Mesendoderm (in vitro differentiated cells): ENCODE measurements at regions not wholly inside any gene's neighbourhood (a gene's known extent, or its start where the extent isn't known, plus 50 kb on each side); places are given as distances from the start of the nearest gene placed in this dataset.
A peak's percentile ranks its signal among the peaks of the same experiment; 100 is the strongest.

Experiments used
- DNase-seq: peaks from one replicate; pipeline ENCODE4 v3.0.0; 2013
- H2AK5ac ChIP-seq: 2 replicates; pipeline ENCODE4 v1.6.1; 2013; ENCODE audit warnings: low read length, inconsistent platforms
- H2BK120ac ChIP-seq: 2 replicates; pipeline ENCODE4 v1.6.1; 2013; ENCODE audit warnings: low read depth, mild to moderate bottlenecking, low read length, moderate library complexity, mixed read lengths
- H2BK15ac ChIP-seq: replicated peaks from 2 replicates; pipeline ENCODE4 v1.6.1; 2013; ENCODE audit warnings: low read depth, mild to moderate bottlenecking, moderate library complexity
- H2BK5ac ChIP-seq: 2 replicates; pipeline ENCODE4 v1.6.1; 2013; ENCODE audit warnings: low read length, inconsistent platforms
- H3K18ac ChIP-seq: 2 replicates; pipeline ENCODE4 v1.6.1; 2013; ENCODE audit warnings: mild to moderate bottlenecking, low read length, mixed read lengths
- H3K23ac ChIP-seq: one replicate; pipeline ENCODE4 v1.6.1; 2013; ENCODE audit warnings: low read length
- H3K27ac ChIP-seq: 2 replicates; pipeline ENCODE4 v1.5.1; 2013; ENCODE audit warnings: low read depth, mild to moderate bottlenecking, inconsistent platforms, low read length, moderate library complexity
- H3K27me3 ChIP-seq: 2 replicates; pipeline ENCODE4 v1.6.1; 2013; ENCODE audit warnings: low read length, control low read depth, mild to moderate bottlenecking, inconsistent platforms; ENCODE audit not compliant: insufficient read depth, poor library complexity
- H3K36me3 ChIP-seq: 2 replicates; pipeline ENCODE4 v1.6.1; 2013; ENCODE audit warnings: low read length, inconsistent platforms; ENCODE audit not compliant: control insufficient read depth, insufficient read depth
- H3K4ac ChIP-seq: one replicate; pipeline ENCODE4 v1.6.1; 2013; ENCODE audit warnings: low read depth, mild to moderate bottlenecking, low read length, moderate library complexity
- H3K4me1 ChIP-seq: 2 replicates; pipeline ENCODE4 v1.6.1; 2013; ENCODE audit warnings: low read depth, low read length, inconsistent platforms; ENCODE audit not compliant: control insufficient read depth
- H3K4me2 ChIP-seq: 2 replicates; pipeline ENCODE4 v1.6.1; 2013; ENCODE audit warnings: low read length
- H3K4me3 ChIP-seq: 2 replicates; pipeline ENCODE4 v1.5.1; 2013; ENCODE audit warnings: mild to moderate bottlenecking, low read length
- H3K56ac ChIP-seq: one replicate; pipeline ENCODE4 v1.6.1; 2013; ENCODE audit warnings: low read length
- H3K79me1 ChIP-seq: 2 replicates; pipeline ENCODE4 v1.6.1; 2013; ENCODE audit warnings: low read length, inconsistent platforms
- H3K79me2 ChIP-seq: 2 replicates; pipeline ENCODE4 v1.6.1; 2013; ENCODE audit warnings: mild to moderate bottlenecking, low read length; ENCODE audit not compliant: control insufficient read depth, insufficient read depth
- H3K9ac ChIP-seq: 2 replicates; pipeline ENCODE4 v1.6.1; 2013; ENCODE audit warnings: low read length, inconsistent platforms
- H4K5ac ChIP-seq: one replicate; pipeline ENCODE4 v1.6.1; 2013; ENCODE audit warnings: low read length
- H4K8ac ChIP-seq: one replicate; pipeline ENCODE4 v1.6.1; 2013; ENCODE audit warnings: low read depth, mild to moderate bottlenecking, control low read depth, low read length, moderate library complexity
- WGBS: extraction: QIAGEN DNeasy Blood & Tissue Kit; methylation state at CpG from one replicate; pipeline ENCODE4 v1.1.7; 2013; ENCODE audit warnings: low lambda C conversion rate, missing lambda C conversion rate; ENCODE audit not compliant: insufficient coverage; ENCODE audit errors: extremely low coverage; 5-methylcytosine and 5-hydroxymethylcytosine counted together

DNA sequence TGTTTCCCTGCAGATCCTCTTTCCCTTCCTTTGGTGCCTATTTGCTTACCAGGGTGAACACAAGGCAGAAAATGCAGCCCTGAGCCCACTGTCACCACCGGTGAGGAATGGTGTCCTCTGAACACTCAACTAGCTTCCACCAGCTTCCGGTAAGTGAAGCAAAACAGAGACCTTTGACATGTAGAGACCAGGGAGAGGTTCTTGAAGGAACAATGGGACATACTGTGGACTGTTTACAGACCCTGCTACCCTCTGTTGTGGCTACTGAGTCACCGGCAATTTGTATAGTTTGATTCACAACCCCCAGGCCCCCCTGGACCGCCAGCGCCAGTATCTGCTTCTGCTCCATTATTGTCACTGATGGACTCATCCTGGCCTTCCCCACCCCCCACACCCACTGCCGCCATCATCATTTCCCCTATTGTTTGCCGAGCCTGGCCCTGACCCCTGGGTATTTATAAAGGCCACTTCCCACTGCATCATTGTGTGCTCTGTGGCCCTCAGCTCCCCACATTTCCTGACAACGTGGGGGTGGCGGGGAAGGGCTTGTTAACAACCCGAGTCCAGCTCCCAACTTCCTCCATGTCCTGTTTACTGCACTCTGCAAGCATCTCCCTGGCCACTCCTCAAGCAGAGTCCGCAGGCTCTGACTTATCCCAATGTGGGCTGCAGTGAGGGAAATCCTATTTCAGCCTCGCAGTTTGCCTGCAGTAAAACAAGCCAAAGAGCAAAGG, 252.9 kb downstream of the ETS1 start:
- no peak overlapping the region for H2BK120ac ChIP-seq
- no peak overlapping the region for H2BK5ac ChIP-seq

DNA sequence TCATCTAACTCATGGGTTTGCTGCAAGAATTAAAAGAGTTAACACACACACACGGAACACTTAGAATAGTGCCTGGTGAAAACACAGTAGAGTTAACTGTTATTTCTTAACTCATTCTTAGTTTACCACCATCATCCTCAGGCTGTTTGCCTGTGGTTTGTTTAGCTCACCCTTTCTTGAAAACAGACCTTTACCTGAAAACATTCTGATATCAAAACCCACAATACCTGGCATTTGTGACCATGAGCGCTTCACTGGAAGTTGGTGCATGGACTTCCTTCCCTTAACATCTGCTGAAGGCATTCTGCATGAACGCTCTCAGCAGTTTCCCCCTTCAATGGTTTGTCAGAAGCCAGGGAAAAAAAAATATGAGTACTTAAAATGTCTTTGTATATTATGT, 256.0 kb downstream of the ETS1 start:
- H3K79me2 ChIP-seq, result no peaks in the 10 kb centered on the region
- DNase-seq, result no peak
- no peak overlapping the region for H2AK5ac ChIP-seq
- no peak overlapping the region for H3K4ac ChIP-seq
- H3K79me1 ChIP-seq, result no peaks in the 10 kb centered on the region
- peaks cover 3% of the 10 kb centered on the region for H3K4me1 ChIP-seq
- no peak overlapping the region for H2BK5ac ChIP-seq
- no peak overlapping the region for H3K4me3 ChIP-seq
- no peaks in the 10 kb centered on the region for H3K27me3 ChIP-seq
- no peak overlapping the region for H2BK120ac ChIP-seq
- no peak overlapping the region for H3K56ac ChIP-seq
- H4K8ac ChIP-seq, result no peak overlapping the region
- H3K4me2 ChIP-seq, result no peak overlapping the region
- no peaks in the 10 kb centered on the region for H3K36me3 ChIP-seq
- WGBS, result no CpG with 5 or more reads among the region's 3 CpGs
- H3K9ac ChIP-seq, result no peak overlapping the region
- H3K27ac ChIP-seq, result no peak overlapping the region
- no peak overlapping the region for H2BK15ac ChIP-seq
- H3K23ac ChIP-seq, result peak overlapping the region; percentile 52
- H4K5ac ChIP-seq, result no peak overlapping the region
- H3K18ac ChIP-seq, result no peak overlapping the region

More for the DNA sequence above, 252.9 kb downstream of the ETS1 start:
- Histone ChIP-seq H3K27ac (no peak overlapping the region), H3K4me3 (no peak overlapping the region), H4K8ac (no peak overlapping the region), H2BK15ac (no peak overlapping the region), H3K36me3 (no peaks in the 10 kb centered on the region), H4K5ac (no peak overlapping the region), H3K4me1 (no peaks in the 10 kb centered on the region), H2AK5ac (no peak overlapping the region), H3K27me3 (no peaks in the 10 kb centered on the region), H3K79me2 (no peaks in the 10 kb centered on the region), H3K18ac (no peak overlapping the region), H3K79me1 (no peaks in the 10 kb centered on the region), H3K4me2 (no peak overlapping the region), H3K4ac (no peak overlapping the region), H3K56ac (no peak overlapping the region), H3K9ac (no peak overlapping the region), H3K23ac (no peak overlapping the region)
- WGBS, result no CpG with 5 or more reads among the region's 12 CpGs
- DNase-seq, result no peak

- DNase-seq, result peak; percentile 48
- WGBS, result no CpG with 5 or more reads among the region's 2 CpGs
- Histone ChIP-seq H3K4me1 (peaks cover 3% of the 10 kb centered on the region), H2AK5ac (no peak overlapping the region), H3K79me2 (no peaks in the 10 kb centered on the region), H3K79me1 (no peaks in the 10 kb centered on the region), H4K8ac (no peak overlapping the region), H3K56ac (no peak overlapping the region), H3K4me2 (no peak overlapping the region), H3K4me3 (no peak overlapping the region), H3K9ac (no peak overlapping the region), H2BK5ac (no peak overlapping the region), H3K27ac (no peak overlapping the region), H3K36me3 (no peaks in the 10 kb centered on the region), H3K23ac (no peak overlapping the region), H4K5ac (no peak overlapping the region), H2BK120ac (no peak overlapping the region), H3K18ac (no peak overlapping the region), H3K4ac (no peak overlapping the region), H3K27me3 (no peaks in the 10 kb centered on the region), H2BK15ac (no peak overlapping the region)
These were observed 257.2 kb downstream of the ETS1 start for GRCh38 chr11:128330203-128330602.

DNA sequence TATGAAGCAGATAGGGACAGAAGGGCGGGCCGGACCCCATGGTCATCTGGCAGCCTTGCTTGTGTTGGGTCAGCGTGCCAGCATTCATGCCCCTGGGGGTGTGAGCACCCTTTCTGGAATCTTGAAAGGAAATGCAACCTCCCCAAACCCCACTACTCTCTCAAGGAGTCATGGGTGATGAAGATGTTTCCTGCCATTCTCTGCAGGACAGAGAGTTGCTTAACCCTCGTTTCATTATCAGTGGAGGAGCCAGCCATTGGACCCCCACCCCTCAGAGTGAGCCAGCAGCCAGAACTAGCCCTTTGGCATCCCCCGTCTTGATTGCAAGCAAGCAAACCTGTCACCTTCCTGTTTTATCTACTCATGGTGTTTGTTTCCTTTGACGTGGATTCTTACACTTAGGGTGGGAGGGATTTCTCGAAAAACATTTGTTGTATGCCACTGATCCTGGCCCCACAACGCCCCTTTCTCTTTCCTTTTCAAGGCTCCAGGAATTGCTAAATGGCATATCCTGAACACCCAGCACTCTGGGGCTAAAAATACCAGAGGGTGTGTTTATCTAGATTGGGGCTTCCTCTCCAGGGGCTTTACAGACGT, 258.3 kb downstream of the ETS1 start:
- H3K4me3 ChIP-seq, result no peak overlapping the region

DNA sequence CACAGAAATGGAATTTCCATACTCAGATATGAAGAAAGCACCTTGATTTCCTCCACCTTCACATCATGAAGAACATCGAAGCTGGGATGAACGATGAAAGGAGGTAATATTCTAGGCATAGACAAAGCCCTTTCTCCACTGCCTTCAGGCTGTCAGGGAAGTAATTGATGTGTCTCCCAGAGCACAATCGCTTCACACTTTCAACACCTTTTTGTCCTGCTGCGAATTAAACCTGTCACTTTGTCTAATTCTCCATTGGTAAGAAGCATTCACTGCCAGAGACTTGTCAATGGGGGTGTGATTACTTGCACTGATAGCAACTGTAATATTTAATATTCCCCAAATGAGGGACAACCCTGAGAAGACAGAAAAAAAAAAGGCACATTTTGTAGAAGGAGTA, 260.1 kb downstream of the ETS1 start:
- Histone ChIP-seq H2AK5ac (no peak overlapping the region), H3K27ac (no peak overlapping the region), H3K56ac (no peak overlapping the region), H3K4me2 (no peak overlapping the region), H3K18ac (no peak overlapping the region), H2BK120ac (no peak overlapping the region), H3K79me2 (no peaks in the 10 kb centered on the region), H3K79me1 (no peaks in the 10 kb centered on the region), H3K36me3 (no peaks in the 10 kb centered on the region), H2BK15ac (no peak overlapping the region), H3K27me3 (no peaks in the 10 kb centered on the region), H3K23ac (no peak overlapping the region), H3K4me1 (peaks cover 3% of the 10 kb centered on the region), H2BK5ac (no peak overlapping the region), H3K4me3 (no peak overlapping the region), H4K5ac (no peak overlapping the region), H4K8ac (no peak overlapping the region), H3K4ac (no peak overlapping the region), H3K9ac (no peak overlapping the region)
- WGBS, result no CpG with 5 or more reads among the region's 4 CpGs
- no peak for DNase-seq

More for the DNA sequence above, 258.3 kb downstream of the ETS1 start:
- Histone ChIP-seq H3K4me1 (peaks cover 3% of the 10 kb centered on the region), H3K79me1 (no peaks in the 10 kb centered on the region), H3K9ac (no peak overlapping the region), H2AK5ac (no peak overlapping the region), H3K79me2 (no peaks in the 10 kb centered on the region), H2BK5ac (no peak overlapping the region), H3K36me3 (no peaks in the 10 kb centered on the region), H4K8ac (no peak overlapping the region), H3K23ac (no peak overlapping the region), H3K4me2 (no peak overlapping the region), H3K18ac (no peak overlapping the region), H2BK120ac (no peak overlapping the region), H3K27ac (peak overlapping the region; percentile 37), H4K5ac (no peak overlapping the region), H3K4ac (no peak overlapping the region), H3K56ac (no peak overlapping the region), H3K27me3 (no peaks in the 10 kb centered on the region), H2BK15ac (no peak overlapping the region)
- peak; percentile 70 for DNase-seq
- WGBS, result no CpG with 5 or more reads among the region's 9 CpGs
